GM12878 (cell line): ENCODE measurements at regions not wholly inside any gene's neighbourhood (a gene's known extent, or its start where the extent isn't known, plus 50 kb on each side); places are given as distances from the start of the nearest gene placed in this dataset.

Experiments used
- ATAC-seq: fragments of 200-7000 bp; cut with Tn5 transposase; 3 replicates; pipeline ENCODE4 v1.9.1; 2020; ENCODE audit warnings: mild to moderate bottlenecking, moderate library complexity
- BruUV-seq: library from RNA; stranded (reverse); fragments of 400-500 nt; replicated peaks from 2 replicates; lab custom pipeline; 2021; lab: Mats Ljungman, UMichigan
- CTCF ChIA-PET: fragments of 300-600 bp; sonication (Branson Sonifier 250); formaldehyde crosslinking; extraction: SDS; loops from one replicate; lab custom pipeline; 2021; ENCODE audit warnings: inconsistent platforms; lab: Yijun Ruan, JAX
- POLR2A ChIA-PET: fragments of 350-600 bp; formaldehyde crosslinking; extraction: SDS; loops from one replicate; lab custom pipeline; 2021; ENCODE audit warnings: inconsistent platforms; lab: Charles Lee
- RAD21 ChIA-PET: fragments of 300-600 bp; sonication (Branson Sonifier 250); formaldehyde crosslinking; loops from one replicate; lab custom pipeline; 2023; ENCODE audit warnings: antibody characterized with exemption; ENCODE audit not compliant: unreplicated experiment; lab: Charles Lee
- SMC1A ChIA-PET: fragments of 300-600 bp; sonication (Branson Sonifier 250); formaldehyde crosslinking; loops from one replicate; lab custom pipeline; 2023; ENCODE audit not compliant: unreplicated experiment, uncharacterized antibody; lab: Charles Lee
- DNase-seq: peaks from one replicate; pipeline ENCODE4 v3.0.0-alpha.2; 2011; ENCODE audit warnings: low read depth, low spot score
- FAIRE-seq: peaks from 3 replicates; lab custom pipeline; 2011; peaks lifted over from hg19 to GRCh38; lab: Jason Lieb, UNC
- H2AFZ ChIP-seq: 2 replicates; pipeline ENCODE4 v1.6.0; 2011; ENCODE audit warnings: low read depth, low read length, control low read depth; ENCODE audit not compliant: control insufficient read depth
- H3K27ac ChIP-seq: 2 replicates; pipeline ENCODE4 v1.5.1; 2011; ENCODE audit warnings: control low read depth; ENCODE audit not compliant: control insufficient read depth, insufficient read depth
- H3K27me3 ChIP-seq, 2 experiments: replicated peaks in 1 of 2; 2 replicates each; pipeline versions ENCODE4 v1.6.0 to v1.6.1; 2011; ENCODE audit warnings: low read length in 1 of 2; ENCODE audit not compliant: control insufficient read depth in 2 of 2, insufficient read depth in 2 of 2
- H3K36me3 ChIP-seq, 2 experiments: 2 replicates each; pipeline ENCODE4 v1.5.1; 2011; ENCODE audit warnings: low read length in 1 of 2; ENCODE audit not compliant: control insufficient read depth in 2 of 2, insufficient read depth in 2 of 2
- H3K4me1 ChIP-seq: 2 replicates; pipeline ENCODE4 v1.6.1; 2011; ENCODE audit warnings: mild to moderate bottlenecking, low read length, moderate library complexity, mixed read lengths; ENCODE audit not compliant: control insufficient read depth, insufficient read depth
- H3K4me2 ChIP-seq: 2 replicates; pipeline ENCODE4 v1.6.0; 2011; ENCODE audit warnings: control low read depth; ENCODE audit not compliant: control insufficient read depth, insufficient read depth
- H3K4me3 ChIP-seq: fragments of 200-600 bp; sonication (generic); 2 replicates; pipeline ENCODE4 v1.5.1; 2016
- H3K79me2 ChIP-seq: 2 replicates; pipeline ENCODE4 v1.6.0; 2011; ENCODE audit warnings: low read length; ENCODE audit not compliant: control insufficient read depth, insufficient read depth
- H3K9ac ChIP-seq: 2 replicates; pipeline ENCODE4 v1.8.0; 2011; ENCODE audit warnings: low read length, control low read depth, mixed read lengths; ENCODE audit not compliant: control insufficient read depth, insufficient read depth
- H3K9me3 ChIP-seq: replicated peaks from 3 replicates; pipeline ENCODE4 v1.5.1; 2011; ENCODE audit warnings: mild to moderate bottlenecking, low read length; ENCODE audit not compliant: control insufficient read depth, insufficient read depth
- H4K20me1 ChIP-seq: 2 replicates; pipeline ENCODE4 v1.6.0; 2011; ENCODE audit not compliant: control insufficient read depth, insufficient read depth
- HDAC6 ChIP-seq: fragments of 200-600 bp; sonication (generic); IDR thresholded peaks from one replicate; pipeline ENCODE4 v1.8.0; 2017; ENCODE audit warnings: antibody characterized with exemption; ENCODE audit not compliant: unreplicated experiment
- RBBP5 ChIP-seq: fragments of 200-600 bp; sonication (generic); conservative IDR thresholded peaks from 2 replicates; pipeline ENCODE4 v1.6.1; 2016
- SMAD5 ChIP-seq: IDR thresholded peaks from 2 replicates; pipeline ENCODE4 v1.6.1; 2016; ENCODE audit warnings: antibody characterized with exemption, low read depth
- SMC3 ChIP-seq: IDR thresholded peaks from 2 replicates; pipeline ENCODE4 v1.6.1; 2011; ENCODE audit warnings: low read length, improper control_type of control experiment, borderline replicate concordance
- SRF ChIP-seq, 2 experiments: IDR thresholded peaks; 2 replicates each; pipeline ENCODE4 v1.6.1; 2011; ENCODE audit warnings: low read depth in 2 of 2, low read length in 2 of 2, mild to moderate bottlenecking in 1 of 2, moderate library complexity in 1 of 2
- TCF3 ChIP-seq: IDR thresholded peaks from 2 replicates; pipeline ENCODE4 v1.6.1; 2012; ENCODE audit warnings: low read depth, mild to moderate bottlenecking, low read length, borderline replicate concordance; ENCODE audit not compliant: insufficient read depth
- YY1 ChIP-seq: IDR thresholded peaks from 2 replicates; pipeline ENCODE4 v1.6.1; 2011; ENCODE audit warnings: low read depth, mild to moderate bottlenecking, low read length
- WGBS: methylation state at CpG from one replicate; pipeline ENCODE4 v1.1.6; 2016; ENCODE audit warnings: low lambda C conversion rate; ENCODE audit not compliant: insufficient replicate concordance, insufficient coverage; ENCODE audit errors: missing lambda C conversion rate; 5-methylcytosine and 5-hydroxymethylcytosine counted together
- in situ Hi-C: fragments of 300-500 bp; cut with MboI; formaldehyde crosslinking; loops from 9 replicates; pipeline ENCODE4 v1.14.3; 2018; ENCODE audit warnings: mixed read lengths
- intact Hi-C: fragments of 100-400 bp; cut with micrococcal nuclease; formaldehyde crosslinking; loops from one replicate; pipeline ENCODE4 v1.14.2; 2022; ENCODE audit not compliant: unreplicated experiment
- TF ChIP-seq, protein P1 (sequence below), 3 experiments: IDR thresholded peaks in 2 of 3; conservative IDR thresholded peaks in 1 of 3; 2 replicates each; pipeline ENCODE4 v1.5.1; 2011; ENCODE audit warnings: low read depth in 3 of 3, low read length in 3 of 3, mild to moderate bottlenecking in 3 of 3, control low read depth in 2 of 3, moderate library complexity in 2 of 3, inconsistent platforms in 1 of 3, mixed read lengths in 1 of 3; ENCODE audit not compliant: control insufficient read depth in 2 of 3, insufficient read depth in 1 of 3; ENCODE audit errors: extremely low read depth in 1 of 3
- TF ChIP-seq, protein P2 (sequence below): IDR thresholded peaks from 2 replicates; pipeline ENCODE4 v1.6.1; 2012; ENCODE audit warnings: improper control_type of control experiment, low read depth, low read length; ENCODE audit not compliant: insufficient replicate concordance
- TF ChIP-seq, protein P3 (sequence below): fragments of 450-650 bp; IDR thresholded peaks from 2 replicates; pipeline ENCODE4 v1.6.1; 2016; ENCODE audit warnings: mild to moderate bottlenecking

DNA sequence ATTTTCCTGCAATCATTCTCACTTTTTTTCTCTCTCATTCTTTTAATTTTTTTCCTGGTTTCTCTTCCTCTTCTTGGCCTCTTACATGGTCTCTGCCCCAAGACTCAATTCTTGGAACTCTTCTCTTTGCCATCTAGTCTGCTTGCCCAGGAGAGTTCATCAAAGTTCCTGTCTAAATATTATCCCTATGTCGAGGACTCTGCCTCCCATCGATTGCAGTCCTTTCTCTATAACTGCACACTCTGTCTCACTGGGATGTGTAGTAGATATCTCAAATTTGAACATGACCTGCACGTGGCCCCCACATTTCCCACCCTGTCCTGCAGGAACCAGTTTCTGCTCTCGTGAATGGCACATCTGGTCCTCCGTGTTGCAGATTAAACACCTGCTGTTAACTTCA is 204.7 kb upstream of the TMTC4 start:
- RAD21 ChIA-PET: no interaction called here
- intact Hi-C loops: no loop called here
- WGBS: 46% methylated on average over 5 of the region's 5 CpGs
- H3K27ac ChIP-seq: no peak overlapping the region
- POLR2A ChIA-PET: no interaction called here
- no peak overlapping the region for H3K4me2 ChIP-seq
- no peaks in the 10 kb centered on the region for H3K36me3 ChIP-seq
- H2AFZ ChIP-seq: no peak overlapping the region
- no peaks in the 10 kb centered on the region; the same call in 2 of the 3 replicates for H3K9me3 ChIP-seq
- no peaks in the 10 kb centered on the region for H4K20me1 ChIP-seq
- no peaks in the 10 kb centered on the region for H3K27me3 ChIP-seq
- BruUV-seq: no TSS peak
- no peaks in the 10 kb centered on the region for H3K79me2 ChIP-seq
- no peak overlapping the region for H3K4me3 ChIP-seq
- TF ChIP-seq, protein P1, sequence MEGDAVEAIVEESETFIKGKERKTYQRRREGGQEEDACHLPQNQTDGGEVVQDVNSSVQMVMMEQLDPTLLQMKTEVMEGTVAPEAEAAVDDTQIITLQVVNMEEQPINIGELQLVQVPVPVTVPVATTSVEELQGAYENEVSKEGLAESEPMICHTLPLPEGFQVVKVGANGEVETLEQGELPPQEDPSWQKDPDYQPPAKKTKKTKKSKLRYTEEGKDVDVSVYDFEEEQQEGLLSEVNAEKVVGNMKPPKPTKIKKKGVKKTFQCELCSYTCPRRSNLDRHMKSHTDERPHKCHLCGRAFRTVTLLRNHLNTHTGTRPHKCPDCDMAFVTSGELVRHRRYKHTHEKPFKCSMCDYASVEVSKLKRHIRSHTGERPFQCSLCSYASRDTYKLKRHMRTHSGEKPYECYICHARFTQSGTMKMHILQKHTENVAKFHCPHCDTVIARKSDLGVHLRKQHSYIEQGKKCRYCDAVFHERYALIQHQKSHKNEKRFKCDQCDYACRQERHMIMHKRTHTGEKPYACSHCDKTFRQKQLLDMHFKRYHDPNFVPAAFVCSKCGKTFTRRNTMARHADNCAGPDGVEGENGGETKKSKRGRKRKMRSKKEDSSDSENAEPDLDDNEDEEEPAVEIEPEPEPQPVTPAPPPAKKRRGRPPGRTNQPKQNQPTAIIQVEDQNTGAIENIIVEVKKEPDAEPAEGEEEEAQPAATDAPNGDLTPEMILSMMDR (IDR thresholded peaks at IDR 0.05 in 2 of 3, conservative IDR thresholded peaks at IDR 0.05 in 1 of 3; ENCODE audit: control insufficient read depth in 2 of 3, extremely low read depth in 1 of 3, insufficient read depth in 1 of 3, low read depth in 3 of 3, low read length in 3 of 3): no peak
- no peak for ATAC-seq
- CTCF ChIA-PET: no interaction called here
- no peak for FAIRE-seq
- in situ Hi-C loops: no loop called here
- no peak overlapping the region for H3K9ac ChIP-seq
- SMC1A ChIA-PET: no interaction called here
- no peak for DNase-seq
- no peaks in the 10 kb centered on the region for H3K4me1 ChIP-seq

DNA sequence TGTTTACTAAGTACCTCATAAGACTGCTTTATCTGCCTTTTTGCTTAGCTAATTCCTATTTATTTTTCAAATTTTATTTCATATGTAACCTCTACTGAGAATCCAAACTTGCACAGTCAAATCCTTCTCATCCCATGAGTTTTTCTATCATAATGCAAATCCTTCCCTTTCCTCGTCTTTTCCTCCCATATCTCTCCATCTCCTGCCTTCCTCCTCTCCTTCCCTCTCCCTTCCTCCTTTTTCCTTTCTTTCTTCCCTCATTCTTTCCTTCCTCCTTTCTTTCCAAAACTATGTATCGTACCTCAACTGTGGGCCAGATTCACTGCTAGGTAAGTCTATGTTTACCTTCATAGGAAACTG is 201.4 kb upstream of the TMTC4 start:
- ChIA-PET RAD21 (no interaction called here), CTCF (no interaction called here), SMC1A (no interaction called here), POLR2A (no interaction called here)
- intact Hi-C loops (no loop called here), in situ Hi-C loops (no loop called here)
- no peak overlapping the region for H3K27ac ChIP-seq
- no peaks in the 10 kb centered on the region for H3K79me2 ChIP-seq
- H3K4me2 ChIP-seq: no peak overlapping the region
- no peak for ATAC-seq
- H3K9ac ChIP-seq: no peak overlapping the region
- H3K4me1 ChIP-seq: no peaks in the 10 kb centered on the region
- 3% methylated on average over 2 of the region's 2 CpGs for WGBS
- H3K36me3 ChIP-seq: no peaks in the 10 kb centered on the region
- no peak overlapping the region for H2AFZ ChIP-seq
- no peak for DNase-seq
- FAIRE-seq: no peak
- no TSS peak for BruUV-seq
- H4K20me1 ChIP-seq: no peaks in the 10 kb centered on the region
- H3K4me3 ChIP-seq: no peak overlapping the region
- H3K9me3 ChIP-seq: no peaks in the 10 kb centered on the region; the same call in 2 of the 3 replicates
- no peaks in the 10 kb centered on the region for H3K27me3 ChIP-seq
- TF ChIP-seq YY1 (no peak), SMAD5 (no peak), SMC3 (no peak), RBBP5 (no peak), SRF (IDR thresholded peaks at IDR 0.05; ENCODE audit: low read depth in 2 of 2, low read length in 2 of 2) (no peak), HDAC6 (no peak), TCF3 (no peak)
- TF ChIP-seq, protein P2, sequence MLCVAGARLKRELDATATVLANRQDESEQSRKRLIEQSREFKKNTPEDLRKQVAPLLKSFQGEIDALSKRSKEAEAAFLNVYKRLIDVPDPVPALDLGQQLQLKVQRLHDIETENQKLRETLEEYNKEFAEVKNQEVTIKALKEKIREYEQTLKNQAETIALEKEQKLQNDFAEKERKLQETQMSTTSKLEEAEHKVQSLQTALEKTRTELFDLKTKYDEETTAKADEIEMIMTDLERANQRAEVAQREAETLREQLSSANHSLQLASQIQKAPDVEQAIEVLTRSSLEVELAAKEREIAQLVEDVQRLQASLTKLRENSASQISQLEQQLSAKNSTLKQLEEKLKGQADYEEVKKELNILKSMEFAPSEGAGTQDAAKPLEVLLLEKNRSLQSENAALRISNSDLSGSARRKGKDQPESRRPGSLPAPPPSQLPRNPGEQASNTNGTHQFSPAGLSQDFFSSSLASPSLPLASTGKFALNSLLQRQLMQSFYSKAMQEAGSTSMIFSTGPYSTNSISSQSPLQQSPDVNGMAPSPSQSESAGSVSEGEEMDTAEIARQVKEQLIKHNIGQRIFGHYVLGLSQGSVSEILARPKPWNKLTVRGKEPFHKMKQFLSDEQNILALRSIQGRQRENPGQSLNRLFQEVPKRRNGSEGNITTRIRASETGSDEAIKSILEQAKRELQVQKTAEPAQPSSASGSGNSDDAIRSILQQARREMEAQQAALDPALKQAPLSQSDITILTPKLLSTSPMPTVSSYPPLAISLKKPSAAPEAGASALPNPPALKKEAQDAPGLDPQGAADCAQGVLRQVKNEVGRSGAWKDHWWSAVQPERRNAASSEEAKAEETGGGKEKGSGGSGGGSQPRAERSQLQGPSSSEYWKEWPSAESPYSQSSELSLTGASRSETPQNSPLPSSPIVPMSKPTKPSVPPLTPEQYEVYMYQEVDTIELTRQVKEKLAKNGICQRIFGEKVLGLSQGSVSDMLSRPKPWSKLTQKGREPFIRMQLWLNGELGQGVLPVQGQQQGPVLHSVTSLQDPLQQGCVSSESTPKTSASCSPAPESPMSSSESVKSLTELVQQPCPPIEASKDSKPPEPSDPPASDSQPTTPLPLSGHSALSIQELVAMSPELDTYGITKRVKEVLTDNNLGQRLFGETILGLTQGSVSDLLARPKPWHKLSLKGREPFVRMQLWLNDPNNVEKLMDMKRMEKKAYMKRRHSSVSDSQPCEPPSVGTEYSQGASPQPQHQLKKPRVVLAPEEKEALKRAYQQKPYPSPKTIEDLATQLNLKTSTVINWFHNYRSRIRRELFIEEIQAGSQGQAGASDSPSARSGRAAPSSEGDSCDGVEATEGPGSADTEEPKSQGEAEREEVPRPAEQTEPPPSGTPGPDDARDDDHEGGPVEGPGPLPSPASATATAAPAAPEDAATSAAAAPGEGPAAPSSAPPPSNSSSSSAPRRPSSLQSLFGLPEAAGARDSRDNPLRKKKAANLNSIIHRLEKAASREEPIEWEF: no peak
- TF ChIP-seq, protein P3, sequence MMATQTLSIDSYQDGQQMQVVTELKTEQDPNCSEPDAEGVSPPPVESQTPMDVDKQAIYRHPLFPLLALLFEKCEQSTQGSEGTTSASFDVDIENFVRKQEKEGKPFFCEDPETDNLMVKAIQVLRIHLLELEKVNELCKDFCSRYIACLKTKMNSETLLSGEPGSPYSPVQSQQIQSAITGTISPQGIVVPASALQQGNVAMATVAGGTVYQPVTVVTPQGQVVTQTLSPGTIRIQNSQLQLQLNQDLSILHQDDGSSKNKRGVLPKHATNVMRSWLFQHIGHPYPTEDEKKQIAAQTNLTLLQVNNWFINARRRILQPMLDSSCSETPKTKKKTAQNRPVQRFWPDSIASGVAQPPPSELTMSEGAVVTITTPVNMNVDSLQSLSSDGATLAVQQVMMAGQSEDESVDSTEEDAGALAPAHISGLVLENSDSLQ: no peak
